ENCODE measurements at regions not wholly inside any gene's neighbourhood (a gene's known extent, or its start where the extent isn't known, plus 50 kb on each side); places are given as distances from the start of the nearest gene placed in this dataset.

DNA sequence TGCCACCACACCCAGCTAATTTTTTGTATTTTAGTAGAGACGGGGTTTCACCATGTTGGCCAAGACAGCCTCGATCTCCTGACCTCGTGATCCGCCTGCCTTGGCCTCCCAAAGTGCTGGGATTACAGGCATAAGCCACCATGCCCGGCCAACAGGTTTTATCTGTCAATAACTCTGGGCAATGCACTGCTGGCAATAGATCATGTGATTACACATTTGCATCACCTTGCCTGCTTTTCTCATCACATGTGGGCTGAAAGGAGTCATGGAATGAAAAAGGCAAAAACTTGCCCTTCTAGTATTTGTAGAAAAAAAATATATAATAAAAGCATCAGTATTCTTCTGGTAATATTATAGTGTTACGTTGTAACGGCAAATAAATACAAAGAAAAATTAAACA lies 164.5 kb downstream of the NHLRC3 start:
- TF ChIP-seq, protein P1, sequence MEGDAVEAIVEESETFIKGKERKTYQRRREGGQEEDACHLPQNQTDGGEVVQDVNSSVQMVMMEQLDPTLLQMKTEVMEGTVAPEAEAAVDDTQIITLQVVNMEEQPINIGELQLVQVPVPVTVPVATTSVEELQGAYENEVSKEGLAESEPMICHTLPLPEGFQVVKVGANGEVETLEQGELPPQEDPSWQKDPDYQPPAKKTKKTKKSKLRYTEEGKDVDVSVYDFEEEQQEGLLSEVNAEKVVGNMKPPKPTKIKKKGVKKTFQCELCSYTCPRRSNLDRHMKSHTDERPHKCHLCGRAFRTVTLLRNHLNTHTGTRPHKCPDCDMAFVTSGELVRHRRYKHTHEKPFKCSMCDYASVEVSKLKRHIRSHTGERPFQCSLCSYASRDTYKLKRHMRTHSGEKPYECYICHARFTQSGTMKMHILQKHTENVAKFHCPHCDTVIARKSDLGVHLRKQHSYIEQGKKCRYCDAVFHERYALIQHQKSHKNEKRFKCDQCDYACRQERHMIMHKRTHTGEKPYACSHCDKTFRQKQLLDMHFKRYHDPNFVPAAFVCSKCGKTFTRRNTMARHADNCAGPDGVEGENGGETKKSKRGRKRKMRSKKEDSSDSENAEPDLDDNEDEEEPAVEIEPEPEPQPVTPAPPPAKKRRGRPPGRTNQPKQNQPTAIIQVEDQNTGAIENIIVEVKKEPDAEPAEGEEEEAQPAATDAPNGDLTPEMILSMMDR (IDR thresholded peaks at IDR 0.05) = no peak
- TF ChIP-seq ZFX (IDR thresholded peaks at IDR 0.05; ENCODE audit: borderline replicate concordance) = no peak
